ENCODE measurements at regions not wholly inside any gene's neighbourhood (a gene's known extent, or its start where the extent isn't known, plus 50 kb on each side); places are given as distances from the start of the nearest gene placed in this dataset.

- Histone ChIP-seq H3K4me2 (ENCODE audit: control insufficient read depth, insufficient read depth) (no peak overlapping the region), H3K9me3 (replicated peaks; ENCODE audit: control insufficient read depth, insufficient read depth, low read length) (no peaks in the 10 kb centered on the region; the same call in 2 of the 3 replicates), H3K36me3 (ENCODE audit: control insufficient read depth in 2 of 2, insufficient read depth in 2 of 2, low read length in 1 of 2) (no peaks in the 10 kb centered on the region), H3K9ac (ENCODE audit: control insufficient read depth, insufficient read depth, low read length) (no peak overlapping the region), H3K79me2 (ENCODE audit: control insufficient read depth, insufficient read depth, low read length) (no peaks in the 10 kb centered on the region), H3K27me3 (replicated peaks in 1 of 2; ENCODE audit: control insufficient read depth in 2 of 2, insufficient read depth in 2 of 2, low read length in 1 of 2) (no peaks in the 10 kb centered on the region; a peak in 1 of 4 replicates), H3K4me1 (ENCODE audit: control insufficient read depth, insufficient read depth, low read length) (no peaks in the 10 kb centered on the region), H3K4me3 (no peak overlapping the region), H3K27ac (ENCODE audit: control insufficient read depth, insufficient read depth) (no peak overlapping the region), H2AFZ (ENCODE audit: control insufficient read depth, low read depth, low read length) (no peak overlapping the region), H4K20me1 (ENCODE audit: control insufficient read depth, insufficient read depth) (no peaks in the 10 kb centered on the region)
- CTCF ChIA-PET = no interaction called here
- no TSS peak for BruUV-seq (replicated peaks)
- TF ChIP-seq LARP7 (IDR thresholded peaks at IDR 0.05) (no peak), EED (IDR thresholded peaks at IDR 0.05; ENCODE audit: low read depth) (no peak), TAF1 (IDR thresholded peaks at IDR 0.05; ENCODE audit: borderline replicate concordance, low read depth, low read length) (no peak), TCF7 (IDR thresholded peaks at IDR 0.05; ENCODE audit: borderline replicate concordance) (no peak), ZBED1 (IDR thresholded peaks at IDR 0.05; ENCODE audit: borderline replicate concordance) (no peak), KAT2A (conservative IDR thresholded peaks at IDR 0.05; ENCODE audit: control insufficient read depth, low read depth, low read length) (no peak), MXI1 (IDR thresholded peaks at IDR 0.05; ENCODE audit: low read depth, low read length) (no peak), TBL1XR1 (IDR thresholded peaks at IDR 0.05; ENCODE audit: low read depth, low read length) (no peak)
- no peak for DNase-seq (ENCODE audit: low read depth, low spot score)
- no peak for FAIRE-seq
- RAD21 ChIA-PET (ENCODE audit: unreplicated experiment) = no interaction called here
- POLR2A ChIA-PET = no interaction called here
- SMC1A ChIA-PET (ENCODE audit: uncharacterized antibody, unreplicated experiment) = no interaction called here
- in situ Hi-C loops (cut with MboI) (no loop called here), intact Hi-C loops (cut with micrococcal nuclease; ENCODE audit: unreplicated experiment) (no loop called here)
- ATAC-seq = no peak
- 14% methylated on average over 11 of the region's 11 CpGs for WGBS (ENCODE audit: insufficient coverage, insufficient replicate concordance, low lambda C conversion rate, missing lambda C conversion rate)
Measured at GRCh38 chr2:239537633-239538356, 137.0 kb upstream of the HDAC4 start.

GRCh38 chr2:239536186-239536585 is 135.4 kb upstream of the HDAC4 start:
- CTCF ChIA-PET = no interaction called here
- ATAC-seq (no peak), FAIRE-seq (no peak), DNase-seq (ENCODE audit: low read depth, low spot score) (no peak)
- no peaks in the 10 kb centered on the region for H3K36me3 ChIP-seq (ENCODE audit: control insufficient read depth in 2 of 2, insufficient read depth in 2 of 2, low read length in 1 of 2)
- H3K4me3 ChIP-seq = no peak overlapping the region
- no peak overlapping the region for H3K9ac ChIP-seq (ENCODE audit: control insufficient read depth, insufficient read depth, low read length)
- no peak overlapping the region for H3K27ac ChIP-seq (ENCODE audit: control insufficient read depth, insufficient read depth)
- no peaks in the 10 kb centered on the region for H3K79me2 ChIP-seq (ENCODE audit: control insufficient read depth, insufficient read depth, low read length)
- H4K20me1 ChIP-seq (ENCODE audit: control insufficient read depth, insufficient read depth) = no peaks in the 10 kb centered on the region
- BruUV-seq (replicated peaks) = no TSS peak
- H2AFZ ChIP-seq (ENCODE audit: control insufficient read depth, low read depth, low read length) = no peak overlapping the region
- intact Hi-C loops (cut with micrococcal nuclease; ENCODE audit: unreplicated experiment) (no loop called here), in situ Hi-C loops (cut with MboI) (no loop called here)
- WGBS (ENCODE audit: insufficient coverage, insufficient replicate concordance, low lambda C conversion rate, missing lambda C conversion rate) = 31% methylated on average over 10 of the region's 10 CpGs
- H3K4me1 ChIP-seq (ENCODE audit: control insufficient read depth, insufficient read depth, low read length) = no peaks in the 10 kb centered on the region
- H3K4me2 ChIP-seq (ENCODE audit: control insufficient read depth, insufficient read depth) = no peak overlapping the region
- no peaks in the 10 kb centered on the region; a peak in 1 of 4 replicates for H3K27me3 ChIP-seq (replicated peaks in 1 of 2; ENCODE audit: control insufficient read depth in 2 of 2, insufficient read depth in 2 of 2, low read length in 1 of 2)
- RAD21 ChIA-PET (ENCODE audit: unreplicated experiment) = no interaction called here
- POLR2A ChIA-PET = interaction anchor here (0.7 kb wide), 1 partner anchor 834 kb away, joined by 3 read pairs; no protein-coding TSS in a partner anchor
- SMC1A ChIA-PET (ENCODE audit: uncharacterized antibody, unreplicated experiment) = no interaction called here
- no peaks in the 10 kb centered on the region; the same call in 2 of the 3 replicates for H3K9me3 ChIP-seq (replicated peaks; ENCODE audit: control insufficient read depth, insufficient read depth, low read length)
- TF ChIP-seq HDAC6 (IDR thresholded peaks at IDR 0.05; ENCODE audit: unreplicated experiment) = no peak
- TF ChIP-seq REST (IDR thresholded peaks at IDR 0.05; ENCODE audit: low read depth, low read length) = no peak
- no peak for TF ChIP-seq IRF3 (IDR thresholded peaks at IDR 0.05)
- TF ChIP-seq JUNB (IDR thresholded peaks at IDR 0.05) = no peak
- no peak for TF ChIP-seq SMC3 (IDR thresholded peaks at IDR 0.05; ENCODE audit: borderline replicate concordance, low read length)
- TF ChIP-seq CEBPB (IDR thresholded peaks at IDR 0.05; ENCODE audit: borderline replicate concordance in 1 of 2, low read depth in 2 of 2, low read length in 2 of 2) = no peak
- TF ChIP-seq KLF5 (IDR thresholded peaks at IDR 0.05; ENCODE audit: partially characterized antibody) = no peak
- TF ChIP-seq SP1 (IDR thresholded peaks at IDR 0.05; ENCODE audit: low read depth, low read length) = no peak

Data from GM12878 (cell line).